ENCODE measurements at regions not wholly inside any gene's neighbourhood (a gene's known extent, or its start where the extent isn't known, plus 50 kb on each side); places are given as distances from the start of the nearest gene placed in this dataset.

- TF ChIP-seq KLF8 (tag by site-specific recombination; IDR thresholded peaks at IDR 0.05) (no peak), ZNF768 (tag by site-specific recombination; IDR thresholded peaks at IDR 0.05) (no peak), ZNF221 (tag by site-specific recombination; IDR thresholded peaks at IDR 0.05; ENCODE audit: borderline replicate concordance) (no peak)
Observed at GRCh38 chr22:47237890-47238480, 475.5 kb downstream of the TBC1D22A start (continued).

- ChIA-PET POLR2A (no interaction called here), CTCF (interaction anchor here (0.6 kb wide), 1 partner anchor 224 kb away, joined by 3 read pairs; no protein-coding TSS in a partner anchor)
- no peak overlapping the region for H3K4me3 ChIP-seq (ENCODE audit: low read depth, low read length)
- no peaks in the 10 kb centered on the region for H3K4me1 ChIP-seq (ENCODE audit: control insufficient read depth, insufficient read depth, low read length)
- H3K36me3 ChIP-seq (ENCODE audit: control insufficient read depth in 2 of 2, insufficient read depth in 1 of 2, low read length in 2 of 2): no peaks in the 10 kb centered on the region
- TF ChIP-seq, protein P1, sequence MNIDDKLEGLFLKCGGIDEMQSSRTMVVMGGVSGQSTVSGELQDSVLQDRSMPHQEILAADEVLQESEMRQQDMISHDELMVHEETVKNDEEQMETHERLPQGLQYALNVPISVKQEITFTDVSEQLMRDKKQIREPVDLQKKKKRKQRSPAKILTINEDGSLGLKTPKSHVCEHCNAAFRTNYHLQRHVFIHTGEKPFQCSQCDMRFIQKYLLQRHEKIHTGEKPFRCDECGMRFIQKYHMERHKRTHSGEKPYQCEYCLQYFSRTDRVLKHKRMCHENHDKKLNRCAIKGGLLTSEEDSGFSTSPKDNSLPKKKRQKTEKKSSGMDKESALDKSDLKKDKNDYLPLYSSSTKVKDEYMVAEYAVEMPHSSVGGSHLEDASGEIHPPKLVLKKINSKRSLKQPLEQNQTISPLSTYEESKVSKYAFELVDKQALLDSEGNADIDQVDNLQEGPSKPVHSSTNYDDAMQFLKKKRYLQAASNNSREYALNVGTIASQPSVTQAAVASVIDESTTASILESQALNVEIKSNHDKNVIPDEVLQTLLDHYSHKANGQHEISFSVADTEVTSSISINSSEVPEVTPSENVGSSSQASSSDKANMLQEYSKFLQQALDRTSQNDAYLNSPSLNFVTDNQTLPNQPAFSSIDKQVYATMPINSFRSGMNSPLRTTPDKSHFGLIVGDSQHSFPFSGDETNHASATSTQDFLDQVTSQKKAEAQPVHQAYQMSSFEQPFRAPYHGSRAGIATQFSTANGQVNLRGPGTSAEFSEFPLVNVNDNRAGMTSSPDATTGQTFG (tag by site-specific recombination; IDR thresholded peaks at IDR 0.05; ENCODE audit: borderline replicate concordance): 0 out of 2 replicates have a peak, but pooled peaks have one; percentile 52
- TF ChIP-seq ZXDB (tag by site-specific recombination; IDR thresholded peaks at IDR 0.05) (no peak), PRDM10 (tag by site-specific recombination; IDR thresholded peaks at IDR 0.05) (no peak), ZNF549 (tag by site-specific recombination; IDR thresholded peaks at IDR 0.05) (no peak), ZNF488 (tag by site-specific recombination; IDR thresholded peaks at IDR 0.05) (no peak), PRDM1 (tag by site-specific recombination; IDR thresholded peaks at IDR 0.05) (no peak), HOXD13 (CRISPR knock-in tag; IDR thresholded peaks at IDR 0.05; ENCODE audit: borderline replicate concordance) (no peak), ZNF776 (tag by site-specific recombination; IDR thresholded peaks at IDR 0.05; ENCODE audit: borderline replicate concordance) (no peak)
- TF ChIP-seq, protein P2, sequence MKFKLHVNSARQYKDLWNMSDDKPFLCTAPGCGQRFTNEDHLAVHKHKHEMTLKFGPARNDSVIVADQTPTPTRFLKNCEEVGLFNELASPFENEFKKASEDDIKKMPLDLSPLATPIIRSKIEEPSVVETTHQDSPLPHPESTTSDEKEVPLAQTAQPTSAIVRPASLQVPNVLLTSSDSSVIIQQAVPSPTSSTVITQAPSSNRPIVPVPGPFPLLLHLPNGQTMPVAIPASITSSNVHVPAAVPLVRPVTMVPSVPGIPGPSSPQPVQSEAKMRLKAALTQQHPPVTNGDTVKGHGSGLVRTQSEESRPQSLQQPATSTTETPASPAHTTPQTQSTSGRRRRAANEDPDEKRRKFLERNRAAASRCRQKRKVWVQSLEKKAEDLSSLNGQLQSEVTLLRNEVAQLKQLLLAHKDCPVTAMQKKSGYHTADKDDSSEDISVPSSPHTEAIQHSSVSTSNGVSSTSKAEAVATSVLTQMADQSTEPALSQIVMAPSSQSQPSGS (tag by site-specific recombination; IDR thresholded peaks at IDR 0.05; ENCODE audit: low read depth): peak; percentile 64
- no peaks in the 10 kb centered on the region for H3K9me3 ChIP-seq (ENCODE audit: control insufficient read depth, insufficient read depth, low read depth, low read length)
- H3K27ac ChIP-seq (ENCODE audit: extremely low read depth, low read depth, low read length): no peak overlapping the region
Observed at GRCh38 chr22:47236718-47237117, 474.3 kb downstream of the TBC1D22A start.

DNA sequence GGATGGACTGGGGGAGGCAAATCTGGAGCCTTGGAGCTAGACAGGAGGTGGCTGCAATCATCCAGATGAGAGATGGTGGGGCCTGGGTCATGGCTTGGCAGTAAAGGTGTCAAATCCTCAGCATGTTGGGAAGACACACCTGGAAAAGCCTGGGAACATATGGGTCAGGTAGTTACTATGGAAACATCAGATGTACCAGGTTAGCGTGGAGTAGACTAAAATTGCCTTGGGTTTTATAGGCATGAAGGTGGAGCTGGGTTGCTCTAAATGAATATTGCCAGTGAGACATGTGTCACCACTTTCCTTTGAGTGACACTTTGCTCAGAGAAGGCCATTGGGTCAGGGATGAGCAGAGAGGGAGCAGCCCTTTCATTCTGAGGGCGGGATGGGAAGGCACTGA lies 473.7 kb downstream of the TBC1D22A start:
- H3K4me3 ChIP-seq (ENCODE audit: low read depth, low read length): no peak overlapping the region
- H3K36me3 ChIP-seq (ENCODE audit: control insufficient read depth in 2 of 2, insufficient read depth in 1 of 2, low read length in 2 of 2): no peaks in the 10 kb centered on the region
- ChIA-PET POLR2A (no interaction called here), CTCF (no interaction called here)
- no peaks in the 10 kb centered on the region for H3K4me1 ChIP-seq (ENCODE audit: control insufficient read depth, insufficient read depth, low read length)
- H3K9me3 ChIP-seq (ENCODE audit: control insufficient read depth, insufficient read depth, low read depth, low read length): no peaks in the 10 kb centered on the region
- no peak for TF ChIP-seq SP7 (tag by site-specific recombination; IDR thresholded peaks at IDR 0.05)
- TF ChIP-seq ZNF184 (tag by site-specific recombination; IDR thresholded peaks at IDR 0.05): no peak
- TF ChIP-seq ZNF501 (tag by site-specific recombination; IDR thresholded peaks at IDR 0.05): no peak
- TF ChIP-seq KLF1 (tag by site-specific recombination; IDR thresholded peaks at IDR 0.05): no peak
- no peak for TF ChIP-seq ZNF571 (tag by site-specific recombination; IDR thresholded peaks at IDR 0.05)
- no peak for TF ChIP-seq ZNF580 (tag by site-specific recombination; IDR thresholded peaks at IDR 0.05)
- TF ChIP-seq ZNF211 (tag by site-specific recombination; IDR thresholded peaks at IDR 0.05; ENCODE audit: low read depth): no peak
- no peak overlapping the region for H3K27ac ChIP-seq (ENCODE audit: extremely low read depth, low read depth, low read length)
